ENCODE measurements at regions not wholly inside any gene's neighbourhood (a gene's known extent, or its start where the extent isn't known, plus 50 kb on each side); places are given as distances from the start of the nearest gene placed in this dataset.

- TF ChIP-seq, protein P1, sequence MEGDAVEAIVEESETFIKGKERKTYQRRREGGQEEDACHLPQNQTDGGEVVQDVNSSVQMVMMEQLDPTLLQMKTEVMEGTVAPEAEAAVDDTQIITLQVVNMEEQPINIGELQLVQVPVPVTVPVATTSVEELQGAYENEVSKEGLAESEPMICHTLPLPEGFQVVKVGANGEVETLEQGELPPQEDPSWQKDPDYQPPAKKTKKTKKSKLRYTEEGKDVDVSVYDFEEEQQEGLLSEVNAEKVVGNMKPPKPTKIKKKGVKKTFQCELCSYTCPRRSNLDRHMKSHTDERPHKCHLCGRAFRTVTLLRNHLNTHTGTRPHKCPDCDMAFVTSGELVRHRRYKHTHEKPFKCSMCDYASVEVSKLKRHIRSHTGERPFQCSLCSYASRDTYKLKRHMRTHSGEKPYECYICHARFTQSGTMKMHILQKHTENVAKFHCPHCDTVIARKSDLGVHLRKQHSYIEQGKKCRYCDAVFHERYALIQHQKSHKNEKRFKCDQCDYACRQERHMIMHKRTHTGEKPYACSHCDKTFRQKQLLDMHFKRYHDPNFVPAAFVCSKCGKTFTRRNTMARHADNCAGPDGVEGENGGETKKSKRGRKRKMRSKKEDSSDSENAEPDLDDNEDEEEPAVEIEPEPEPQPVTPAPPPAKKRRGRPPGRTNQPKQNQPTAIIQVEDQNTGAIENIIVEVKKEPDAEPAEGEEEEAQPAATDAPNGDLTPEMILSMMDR (IDR thresholded peaks at IDR 0.05; ENCODE audit: control extremely low read depth, extremely low read depth, low read depth, missing control alignments) = no peak
- POLR2A ChIA-PET = no interaction called here
- no peak for DNase-seq (ENCODE audit: extremely low spot score)
- CTCF ChIA-PET = interaction anchor here (1.4 to 2.4 kb wide), 3 partner anchors 10 to 12 kb away, joined by 5 to 20 read pairs (median 7); no protein-coding TSS in a partner anchor
Measured at GRCh38 chr3:30186741-30187219, 419.6 kb upstream of the TGFBR2 start.

- TF ChIP-seq, protein P1 (IDR thresholded peaks at IDR 0.05; ENCODE audit: control extremely low read depth, extremely low read depth, low read depth, missing control alignments) = no peak
- DNase-seq (ENCODE audit: extremely low spot score) = no peak
- POLR2A ChIA-PET = no interaction called here
- CTCF ChIA-PET = interaction anchor here (0.9 to 2.4 kb wide), 3 partner anchors 11 to 33 kb away, joined by 3 to 20 read pairs (median 3); no protein-coding TSS in a partner anchor
Measured at GRCh38 chr3:30187366-30187765, 419.0 kb upstream of the TGFBR2 start.

DNA sequence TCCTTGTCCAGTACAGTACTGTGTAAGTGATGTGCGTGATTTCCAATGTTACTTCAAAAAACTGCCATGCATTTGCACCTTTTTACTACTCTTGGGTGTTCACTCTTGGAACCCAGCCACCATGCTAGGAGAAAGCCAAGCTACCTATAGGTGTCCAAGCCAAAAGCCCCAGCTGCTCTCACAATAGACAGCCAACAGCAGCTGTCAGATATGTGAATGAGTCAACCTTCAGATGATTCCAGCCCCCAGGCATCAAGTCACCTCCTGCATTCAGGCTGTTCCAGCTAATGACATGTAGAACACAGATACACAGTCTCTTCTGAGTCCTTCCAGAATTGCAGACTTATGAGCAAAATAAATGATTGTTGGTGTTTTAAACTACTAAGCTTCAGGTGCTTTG lies 417.7 kb upstream of the TGFBR2 start:
- TF ChIP-seq, protein P1 (IDR thresholded peaks at IDR 0.05; ENCODE audit: control extremely low read depth, extremely low read depth, low read depth, missing control alignments) = no peak
- POLR2A ChIA-PET = no interaction called here
- CTCF ChIA-PET = interaction anchor here (1.2 to 2.4 kb wide), 2 partner anchors 9 to 176 kb away, joined by 3 to 20 read pairs; no protein-coding TSS in a partner anchor
- DNase-seq (ENCODE audit: extremely low spot score) = no peak

- TF ChIP-seq, protein P1 (IDR thresholded peaks at IDR 0.05; ENCODE audit: control extremely low read depth, extremely low read depth, low read depth, missing control alignments) = no peak
- ChIA-PET CTCF (interaction anchor here (1.6 kb wide), 1 partner anchor 10 kb away, joined by 9 read pairs; no protein-coding TSS in a partner anchor), POLR2A (no interaction called here)
Measured at GRCh38 chr3:30189900-30190299, 416.5 kb upstream of the TGFBR2 start.

GRCh38 chr3:30193625-30194044 lies 412.8 kb upstream of the TGFBR2 start:
- ChIA-PET CTCF (interaction anchor here (2.4 kb wide), 1 partner anchor 1526 kb away, joined by 9 read pairs; no protein-coding TSS in a partner anchor), POLR2A (no interaction called here)
- no peak for DNase-seq (ENCODE audit: extremely low spot score)
- TF ChIP-seq, protein P1 (IDR thresholded peaks at IDR 0.05; ENCODE audit: control extremely low read depth, extremely low read depth, low read depth, missing control alignments) = no peak

More at GRCh38 chr3:30189900-30190299, 416.5 kb upstream of the TGFBR2 start:
- no peak for DNase-seq (ENCODE audit: extremely low spot score)

DNA sequence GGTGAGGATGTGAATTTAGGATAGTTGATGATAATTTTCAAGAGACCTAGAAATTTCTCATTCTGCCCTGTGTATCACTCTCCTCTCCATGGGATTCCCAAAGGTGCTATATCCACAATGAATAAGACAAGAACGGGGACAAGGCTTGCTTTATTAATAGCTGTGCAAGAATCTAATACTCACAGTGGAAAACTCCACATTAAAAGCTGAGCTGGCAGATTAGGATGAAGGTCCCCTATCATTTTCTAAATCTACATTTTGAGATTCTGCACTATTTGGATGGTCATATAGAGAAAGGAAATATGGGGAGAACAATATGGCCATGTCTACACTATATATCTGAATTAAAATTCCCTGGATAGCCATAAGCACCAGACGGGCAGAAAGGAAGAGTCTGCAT lies 411.0 kb upstream of the TGFBR2 start:
- ChIA-PET POLR2A (no interaction called here), CTCF (interaction anchor here (0.9 to 4.9 kb wide), 4 partner anchors 184 to 1527 kb away, joined by 3 to 43 read pairs (median 4); no protein-coding TSS in a partner anchor)
- no peak for DNase-seq (ENCODE audit: extremely low spot score)
- TF ChIP-seq, protein P1 (IDR thresholded peaks at IDR 0.05; ENCODE audit: control extremely low read depth, extremely low read depth, low read depth, missing control alignments) = no peak

Measured in GM10248 (cell line).